GM18867 (cell line): ENCODE measurements at regions not wholly inside any gene's neighbourhood (a gene's known extent, or its start where the extent isn't known, plus 50 kb on each side); places are given as distances from the start of the nearest gene placed in this dataset.

ENCODE experiments used
- ATAC-seq: cut with Tn5 transposase; IDR thresholded peaks from one replicate; pipeline ENCODE4 v1.9.1; 2021; ENCODE audit warnings: mild to moderate bottlenecking, moderate library complexity; ENCODE audit not compliant: unreplicated experiment

- ATAC-seq, result no peak
Observed at GRCh38 chr9:13607481-13608441, 328.3 kb upstream of the MPDZ start.

- ATAC-seq, result no peak
Observed at GRCh38 chr9:13606586-13606985, 327.1 kb upstream of the MPDZ start.

GRCh38 chr9:13603921-13604320 lies 324.4 kb upstream of the MPDZ start:
- no peak for ATAC-seq

GRCh38 chr9:13598738-13599137 lies 319.2 kb upstream of the MPDZ start:
- no peak for ATAC-seq

GRCh38 chr9:13597427-13597826 lies 317.9 kb upstream of the MPDZ start:
- ATAC-seq, result no peak

- ATAC-seq, result no peak
Observed at GRCh38 chr9:13597004-13597403, 317.5 kb upstream of the MPDZ start.

GRCh38 chr9:13596383-13596970 lies 317.0 kb upstream of the MPDZ start:
- ATAC-seq, result no peak

- ATAC-seq, result no peak
Observed at GRCh38 chr9:13590996-13591395, 311.5 kb upstream of the MPDZ start.

- ATAC-seq, result no peak
Observed at GRCh38 chr9:13589034-13589737, 309.7 kb upstream of the MPDZ start.

GRCh38 chr9:13588151-13589033 lies 308.9 kb upstream of the MPDZ start:
- ATAC-seq, result no peak

- ATAC-seq, result no peak
Observed at GRCh38 chr9:13587571-13587970, 308.1 kb upstream of the MPDZ start.

- no peak for ATAC-seq
Observed at GRCh38 chr9:13586587-13587374, 307.3 kb upstream of the MPDZ start.

- ATAC-seq, result no peak
Observed at GRCh38 chr9:13580760-13581159, 301.3 kb upstream of the MPDZ start.

GRCh38 chr9:13580131-13580530 lies 300.6 kb upstream of the MPDZ start:
- ATAC-seq, result no peak

- no peak for ATAC-seq
Observed at GRCh38 chr9:13576101-13576500, 296.6 kb upstream of the MPDZ start.

GRCh38 chr9:13575558-13575957 lies 296.1 kb upstream of the MPDZ start:
- no peak for ATAC-seq

- ATAC-seq, result no peak
Observed at GRCh38 chr9:13570068-13570974, 290.8 kb upstream of the MPDZ start.

GRCh38 chr9:13569602-13570067 lies 290.1 kb upstream of the MPDZ start:
- no peak for ATAC-seq
